GM19035 (cell line): ENCODE measurements at regions not wholly inside any gene's neighbourhood (a gene's known extent, or its start where the extent isn't known, plus 50 kb on each side); places are given as distances from the start of the nearest gene placed in this dataset.

Source experiments
- ATAC-seq: cut with Tn5 transposase; IDR thresholded peaks from one replicate; pipeline ENCODE4 v1.9.1; 2021; ENCODE audit not compliant: unreplicated experiment

DNA sequence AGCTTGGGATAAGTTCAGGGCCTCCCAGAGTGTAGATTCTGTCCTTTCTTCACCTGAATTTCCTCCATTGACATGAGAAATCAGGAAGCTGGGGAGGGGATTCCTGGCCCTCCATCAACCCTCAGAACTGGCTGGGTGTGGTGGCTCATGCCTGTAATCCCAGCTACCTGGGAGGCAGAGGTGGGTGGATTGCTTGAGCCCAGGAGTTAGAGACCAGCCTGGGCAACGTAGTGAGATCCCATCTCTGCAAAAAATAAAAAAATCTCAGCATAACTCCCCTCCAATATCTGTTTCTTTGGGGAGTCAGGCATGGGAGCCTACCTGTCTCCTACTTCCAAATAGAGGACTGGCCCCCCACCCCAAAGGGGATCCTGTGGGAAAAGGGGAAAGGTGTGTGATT lies 59.8 kb upstream of the TBX3 start:
- no peak for ATAC-seq

DNA sequence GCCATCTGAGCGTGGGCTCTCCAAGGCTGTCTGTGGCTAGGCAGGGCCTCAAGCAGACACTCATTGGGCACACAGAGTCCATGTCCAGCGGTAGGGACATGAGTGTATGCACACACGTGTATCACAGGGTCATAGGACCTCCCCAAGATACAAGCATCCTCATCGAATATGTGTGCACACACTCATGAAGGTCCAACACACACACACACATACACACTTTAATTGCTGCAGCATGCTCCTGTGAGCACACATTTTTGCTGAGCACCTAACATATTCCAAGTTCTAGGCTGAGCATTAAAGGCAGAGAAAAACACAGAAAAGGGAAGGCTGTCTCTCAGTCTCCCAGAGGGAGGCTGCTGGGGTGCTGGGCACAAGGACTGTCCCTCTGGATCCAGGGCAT lies 59.3 kb upstream of the TBX3 start:
- ATAC-seq = no peak

DNA sequence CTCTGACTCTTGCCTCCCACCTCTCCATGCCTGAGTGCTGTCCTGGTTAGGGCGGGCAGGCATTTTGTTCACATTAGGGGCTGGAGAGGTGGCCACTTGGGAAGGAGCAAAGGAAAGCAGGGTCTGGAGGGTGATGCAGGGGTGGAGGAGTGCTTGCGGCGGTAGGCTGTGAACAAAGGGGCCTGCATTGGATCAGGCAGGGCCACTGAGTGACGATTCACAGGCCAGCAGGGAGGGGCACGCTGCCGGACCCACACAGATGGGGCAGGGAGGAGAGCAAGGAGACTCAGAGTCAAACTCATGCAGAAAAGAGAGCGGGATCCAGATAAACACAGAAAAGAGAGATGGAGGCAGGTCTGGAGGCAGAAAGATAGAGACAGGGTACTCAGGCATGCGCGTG lies 58.4 kb upstream of the TBX3 start:
- ATAC-seq = no peak

DNA sequence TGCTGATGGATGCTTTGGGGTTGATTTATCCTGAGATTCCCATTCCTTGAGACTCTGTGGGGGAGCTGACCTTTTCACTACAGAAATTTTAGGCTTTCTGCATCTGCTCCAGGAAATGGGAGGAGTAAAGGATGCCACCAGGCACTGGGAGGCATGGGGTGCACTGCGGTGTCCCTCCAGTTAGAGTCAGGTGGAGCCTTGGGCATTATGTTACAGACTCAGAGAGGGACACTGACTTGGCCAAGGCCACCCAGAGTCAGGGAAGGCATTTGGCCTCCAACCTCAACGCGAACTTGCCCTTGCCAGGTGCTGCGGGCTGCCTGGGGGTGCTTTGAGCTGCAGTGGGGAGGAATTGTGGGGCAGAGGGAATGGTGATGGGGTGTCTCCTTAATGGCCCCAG lies 58.0 kb upstream of the TBX3 start:
- ATAC-seq = no peak

DNA sequence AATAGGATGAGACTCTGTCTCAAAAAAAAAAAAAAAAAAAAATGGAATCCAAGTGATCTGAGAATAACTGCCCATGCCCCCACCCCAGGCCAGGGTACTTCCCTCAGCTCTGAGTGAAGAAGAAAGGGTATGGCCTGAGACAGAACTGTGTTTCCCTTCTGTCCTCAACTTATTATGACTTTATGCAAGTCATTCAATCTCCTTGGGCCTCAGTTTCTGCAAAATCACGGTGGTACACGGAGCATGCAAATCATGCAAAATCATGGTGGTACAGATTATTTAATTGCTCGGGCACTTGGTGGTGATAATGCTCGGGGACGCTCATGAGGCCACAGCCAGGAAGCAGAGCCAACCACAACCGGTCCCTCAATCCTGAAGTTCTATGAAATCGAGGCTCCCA lies 56.5 kb upstream of the TBX3 start:
- no peak for ATAC-seq

DNA sequence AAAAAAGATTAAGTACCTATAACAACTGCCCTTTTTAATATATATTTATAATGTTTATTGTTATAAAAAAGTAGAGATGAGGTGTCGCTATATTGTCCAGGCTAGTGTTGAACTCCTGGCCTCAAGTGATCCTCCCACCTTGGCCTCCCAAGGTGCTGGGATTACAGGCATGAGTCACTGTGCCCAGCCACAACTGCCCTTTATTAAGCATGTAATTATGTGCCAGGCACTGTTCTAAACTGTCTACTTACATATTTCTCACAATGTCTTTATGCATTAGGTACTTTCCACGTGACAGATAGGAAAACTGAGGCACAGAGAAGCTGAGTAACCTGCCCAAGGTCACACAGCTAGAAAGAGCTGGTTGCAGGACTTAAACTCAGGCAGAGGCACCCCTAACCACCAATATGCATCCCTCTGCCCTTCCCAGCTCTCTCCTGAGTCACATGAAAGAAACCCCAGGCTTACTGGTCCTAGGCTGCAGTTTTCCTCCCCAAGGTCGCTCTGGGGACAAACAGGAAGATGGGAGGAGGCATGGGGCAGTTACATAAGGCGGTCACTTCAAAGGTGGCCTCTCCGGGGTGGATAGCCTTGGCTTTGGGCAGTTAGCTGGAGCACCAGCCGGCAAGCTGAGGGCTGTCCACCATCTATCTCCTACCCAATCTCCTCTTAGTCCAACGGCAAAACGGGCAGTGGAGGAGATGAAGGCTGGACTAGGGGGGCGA lies 54.6 kb upstream of the TBX3 start:
- ATAC-seq = no peak

DNA sequence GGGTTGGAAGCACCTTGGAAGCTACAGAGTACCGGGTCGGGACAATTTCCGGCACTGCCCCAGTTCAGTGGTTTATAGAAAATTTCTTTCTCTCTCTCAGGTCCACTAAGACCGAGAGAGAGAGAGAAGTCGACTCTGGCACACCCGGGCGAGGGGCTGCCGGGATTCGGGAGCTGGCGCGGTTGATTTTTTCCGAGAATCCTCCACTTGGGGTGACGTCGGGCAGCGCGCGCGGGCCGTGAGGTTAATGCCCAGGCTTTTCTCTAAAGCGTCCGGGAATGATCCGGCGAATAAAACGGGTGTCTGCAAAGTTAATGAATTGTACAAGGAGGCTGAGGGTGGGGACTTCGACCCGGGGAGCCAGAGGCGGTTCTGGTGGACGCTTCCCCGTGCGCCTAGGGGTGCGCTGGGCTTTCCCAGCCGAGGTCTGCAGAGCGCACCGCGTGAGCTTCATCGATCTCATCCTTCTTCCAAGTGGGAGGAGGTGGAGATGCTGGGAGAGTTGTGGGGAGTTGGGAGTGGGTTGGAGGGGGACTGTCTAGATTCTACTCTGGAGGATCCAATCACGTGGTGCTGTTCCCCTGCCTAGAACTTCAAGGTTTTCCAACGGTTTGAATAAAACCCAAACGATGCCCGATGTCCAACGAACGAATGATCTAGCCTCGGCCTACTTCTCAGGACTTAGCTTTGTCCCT lies 51.9 kb upstream of the TBX3 start:
- no peak for ATAC-seq

DNA sequence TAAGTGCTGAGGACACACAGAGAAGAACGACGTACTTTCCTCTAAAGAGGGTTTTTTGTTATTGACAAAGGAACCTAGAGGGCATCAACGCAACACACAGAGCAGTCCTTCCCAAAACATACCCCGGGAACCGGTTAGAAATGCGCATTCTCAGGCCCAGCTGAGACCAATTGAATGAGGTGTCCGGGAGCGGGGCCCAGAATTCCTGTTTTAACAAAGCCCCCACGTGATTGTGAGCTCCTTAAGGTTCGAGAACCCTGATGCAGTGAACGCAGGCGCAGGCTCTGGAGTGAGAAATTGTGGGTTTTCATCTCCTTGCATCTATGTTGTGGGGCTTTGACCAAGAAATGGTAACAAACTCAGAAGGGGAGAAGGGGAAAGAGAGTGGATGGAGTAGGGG lies 51.0 kb upstream of the TBX3 start:
- ATAC-seq = no peak

DNA sequence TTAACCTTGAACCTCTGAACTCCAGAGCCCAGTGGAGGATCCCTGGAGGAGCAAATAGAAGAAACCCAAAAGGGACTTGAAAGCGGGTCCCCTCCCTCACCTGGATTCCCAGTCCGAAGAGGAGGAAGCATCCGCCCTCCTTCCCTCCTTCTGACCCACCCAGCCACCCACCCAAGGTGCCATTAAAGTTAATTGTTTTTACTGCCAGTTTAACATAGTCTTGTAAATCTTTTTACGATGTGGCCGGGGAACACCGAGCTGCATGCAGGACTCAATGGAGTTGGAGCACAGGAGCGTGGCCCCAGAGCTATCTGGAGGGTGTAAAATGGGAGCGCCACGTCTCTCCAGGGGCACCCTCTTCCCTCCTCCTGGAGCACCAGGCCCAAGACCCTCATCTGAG lies 49.9 kb upstream of the TBX3 start:
- no peak for ATAC-seq
